ENCODE measurements at regions not wholly inside any gene's neighbourhood (a gene's known extent, or its start where the extent isn't known, plus 50 kb on each side); places are given as distances from the start of the nearest gene placed in this dataset.

- H3K4me3 ChIP-seq (ENCODE audit: low read depth, low read length) = no peak overlapping the region
- TF ChIP-seq CTCF (IDR thresholded peaks at IDR 0.05; ENCODE audit: control insufficient read depth, extremely low read depth, insufficient read depth) = no peak
- DNase-seq (ENCODE audit: low read depth) = no peak
Observed at GRCh38 chr4:111231281-111231680, 608.4 kb upstream of the PITX2 start.

- DNase-seq (ENCODE audit: low read depth) = no peak
- no peak overlapping the region for H3K4me3 ChIP-seq (ENCODE audit: low read depth, low read length)
- no peak for TF ChIP-seq CTCF (IDR thresholded peaks at IDR 0.05; ENCODE audit: control insufficient read depth, extremely low read depth, insufficient read depth)
Observed at GRCh38 chr4:111234939-111235338, 612.1 kb upstream of the PITX2 start.

- no peak for TF ChIP-seq CTCF (IDR thresholded peaks at IDR 0.05; ENCODE audit: control insufficient read depth, extremely low read depth, insufficient read depth)
- DNase-seq (ENCODE audit: low read depth) = no peak
- H3K4me3 ChIP-seq (ENCODE audit: low read depth, low read length) = no peak overlapping the region
Observed at GRCh38 chr4:111263836-111264235, 641.0 kb upstream of the PITX2 start.

- no peak for DNase-seq (ENCODE audit: low read depth)
- no peak for TF ChIP-seq CTCF (IDR thresholded peaks at IDR 0.05; ENCODE audit: control insufficient read depth, extremely low read depth, insufficient read depth)
- H3K4me3 ChIP-seq (ENCODE audit: low read depth, low read length) = no peak overlapping the region
Observed at GRCh38 chr4:111266937-111267336, 644.1 kb upstream of the PITX2 start.

- no peak overlapping the region for H3K4me3 ChIP-seq (ENCODE audit: low read depth, low read length)
- no peak for TF ChIP-seq CTCF (IDR thresholded peaks at IDR 0.05; ENCODE audit: control insufficient read depth, extremely low read depth, insufficient read depth)
- DNase-seq (ENCODE audit: low read depth) = no peak
Observed at GRCh38 chr4:111267786-111268185, 644.9 kb upstream of the PITX2 start.

- no peak for DNase-seq (ENCODE audit: low read depth)
- TF ChIP-seq CTCF (IDR thresholded peaks at IDR 0.05; ENCODE audit: control insufficient read depth, extremely low read depth, insufficient read depth) = no peak
- no peak overlapping the region for H3K4me3 ChIP-seq (ENCODE audit: low read depth, low read length)
Observed at GRCh38 chr4:111268769-111269414, 646.0 kb upstream of the PITX2 start.

- no peak for TF ChIP-seq CTCF (IDR thresholded peaks at IDR 0.05; ENCODE audit: control insufficient read depth, extremely low read depth, insufficient read depth)
- no peak for DNase-seq (ENCODE audit: low read depth)
- H3K4me3 ChIP-seq (ENCODE audit: low read depth, low read length) = no peak overlapping the region
Observed at GRCh38 chr4:111269439-111269838, 646.6 kb upstream of the PITX2 start.
